Chondrocyte (in vitro differentiated cells): ENCODE measurements at regions not wholly inside any gene's neighbourhood (a gene's known extent, or its start where the extent isn't known, plus 50 kb on each side); places are given as distances from the start of the nearest gene placed in this dataset.
"Not testable (repeated sequence)": the region's sequence is repeated elsewhere in the genome, so short reads cannot be mapped to it uniquely, and the experiment has no call there.

Source experiments
- DNase-seq: peaks from one replicate; pipeline ENCODE4 v3.0.0; 2021; ENCODE audit warnings: mixed read lengths, low spot score
- H3K27ac Mint-ChIP-seq: one replicate; pipeline ENCODE4 v1.8.0; 2021; ENCODE audit warnings: mild to moderate bottlenecking, moderate library complexity, mixed read lengths; ENCODE audit not compliant: unreplicated experiment
- H3K27me3 Mint-ChIP-seq: 2 replicates; pipeline ENCODE4 v1.8.0; 2021; ENCODE audit warnings: low read depth, mixed read lengths
- H3K36me3 Mint-ChIP-seq: 2 replicates; pipeline ENCODE4 v1.8.0; 2021; ENCODE audit warnings: low read depth, mixed read lengths
- H3K4me1 Mint-ChIP-seq: 2 replicates; pipeline ENCODE4 v1.8.0; 2021; ENCODE audit warnings: low read depth, mild to moderate bottlenecking, mixed read lengths
- H3K4me3 Mint-ChIP-seq: one replicate; pipeline ENCODE4 v1.8.0; 2021; ENCODE audit warnings: mild to moderate bottlenecking, moderate library complexity, mixed read lengths; ENCODE audit not compliant: unreplicated experiment
- H3K9me3 Mint-ChIP-seq: 2 replicates; pipeline ENCODE4 v1.8.0; 2021; ENCODE audit warnings: low read depth, mixed read lengths
- CTCF ChIP-seq: fragments of 200-600 bp; sonication (generic); IDR thresholded peaks from 2 replicates; pipeline ENCODE4 v1.5.0; 2021; ENCODE audit warnings: antibody characterized with exemption, mild to moderate bottlenecking, moderate library complexity

- Mint-ChIP-seq H3K4me3 (no peak overlapping the region), H3K36me3 (no peaks in the 10 kb centered on the region), H3K27me3 (peaks cover 2% of the 10 kb centered on the region), H3K4me1 (no peaks in the 10 kb centered on the region), H3K27ac (no peak overlapping the region), H3K9me3 (peaks cover 7% of the 10 kb centered on the region)
- TF ChIP-seq CTCF: no peak
- no peak for DNase-seq
Measured at GRCh38 chr7:67916571-67917436, 920.2 kb downstream of the TYW1 start.

GRCh38 chr7:67917437-67917755, 920.8 kb downstream of the TYW1 start:
- no peak overlapping the region for H3K27ac Mint-ChIP-seq
- H3K9me3 Mint-ChIP-seq: peaks cover 7% of the 10 kb centered on the region
- H3K27me3 Mint-ChIP-seq: peaks cover 2% of the 10 kb centered on the region
- H3K4me3 Mint-ChIP-seq: no peak overlapping the region
- H3K36me3 Mint-ChIP-seq: no peaks in the 10 kb centered on the region
- no peaks in the 10 kb centered on the region for H3K4me1 Mint-ChIP-seq
- no peak for TF ChIP-seq CTCF
- DNase-seq: no peak

GRCh38 chr7:67918158-67918557, 921.5 kb downstream of the TYW1 start:
- Mint-ChIP-seq H3K27me3 (peaks cover 2% of the 10 kb centered on the region), H3K9me3 (peaks cover 7% of the 10 kb centered on the region), H3K4me3 (no peak overlapping the region), H3K36me3 (no peaks in the 10 kb centered on the region), H3K27ac (no peak overlapping the region), H3K4me1 (no peaks in the 10 kb centered on the region)
- TF ChIP-seq CTCF: no peak
- no peak for DNase-seq

- Mint-ChIP-seq H3K4me1 (no peaks in the 10 kb centered on the region), H3K36me3 (no peaks in the 10 kb centered on the region), H3K4me3 (no peak overlapping the region), H3K27me3 (no peaks in the 10 kb centered on the region), H3K27ac (no peak overlapping the region), H3K9me3 (peaks cover 3% of the 10 kb centered on the region)
- no peak for DNase-seq
- TF ChIP-seq CTCF: no peak
Measured at GRCh38 chr7:67923286-67923685, 926.7 kb downstream of the TYW1 start.

GRCh38 chr7:67928141-67928540, 931.5 kb downstream of the TYW1 start:
- TF ChIP-seq CTCF: no peak
- Mint-ChIP-seq H3K27ac (no peak overlapping the region), H3K4me3 (no peak overlapping the region), H3K4me1 (no peaks in the 10 kb centered on the region), H3K9me3 (no peaks in the 10 kb centered on the region), H3K36me3 (no peaks in the 10 kb centered on the region), H3K27me3 (no peaks in the 10 kb centered on the region)
- DNase-seq: no peak

- Mint-ChIP-seq H3K27ac (peak overlapping the region; percentile 61), H3K4me1 (peaks cover 25% of the 10 kb centered on the region)
- H3K9me3 Mint-ChIP-seq, H3K4me3 Mint-ChIP-seq, DNase-seq, H3K36me3 Mint-ChIP-seq, H3K27me3 Mint-ChIP-seq: not testable (repeated sequence)
Measured at GRCh38 chr7:67936447-67936846, 939.8 kb downstream of the TYW1 start.
